ENCODE measurements at regions not wholly inside any gene's neighbourhood (a gene's known extent, or its start where the extent isn't known, plus 50 kb on each side); places are given as distances from the start of the nearest gene placed in this dataset.
A peak's percentile ranks its signal among the peaks of the same experiment; 100 is the strongest.

DNA sequence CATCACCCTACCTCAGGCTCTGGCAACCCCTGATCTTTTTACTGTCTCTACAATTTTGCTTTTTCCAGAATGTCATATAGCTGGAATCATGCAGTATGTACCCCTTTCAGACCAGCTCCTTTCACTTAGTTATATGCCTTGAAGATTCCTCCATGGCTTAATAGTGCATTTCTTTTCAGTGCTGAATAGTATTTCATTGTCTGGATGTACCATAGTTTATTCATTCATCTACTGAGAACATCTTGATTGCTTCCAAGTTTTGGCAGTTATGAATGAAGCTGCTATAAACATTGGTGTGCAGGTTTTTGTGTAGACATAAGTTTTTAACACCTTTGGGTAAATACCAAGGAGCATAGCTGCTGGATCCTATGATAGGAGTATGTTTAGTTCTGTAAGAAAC is 50.8 kb upstream of the ANP32A start:
- no peak overlapping the region for H3K4me3 ChIP-seq (ENCODE audit: low read length)
- H3K4me1 ChIP-seq (ENCODE audit: control insufficient read depth, insufficient read depth, low read length) = peaks cover 2% of the 10 kb centered on the region
- peaks cover 6% of the 10 kb centered on the region for H3K27me3 ChIP-seq (ENCODE audit: control insufficient read depth, insufficient read depth, low read length)
- no peaks in the 10 kb centered on the region for H3K36me3 ChIP-seq (ENCODE audit: control insufficient read depth, insufficient read depth, low read length)
- DNase-seq = no peak
- no peaks in the 10 kb centered on the region for H3K9me3 ChIP-seq (replicated peaks; ENCODE audit: control insufficient read depth, low read depth, low read length)
- H3K27ac ChIP-seq (ENCODE audit: low read length) = no peak overlapping the region

DNA sequence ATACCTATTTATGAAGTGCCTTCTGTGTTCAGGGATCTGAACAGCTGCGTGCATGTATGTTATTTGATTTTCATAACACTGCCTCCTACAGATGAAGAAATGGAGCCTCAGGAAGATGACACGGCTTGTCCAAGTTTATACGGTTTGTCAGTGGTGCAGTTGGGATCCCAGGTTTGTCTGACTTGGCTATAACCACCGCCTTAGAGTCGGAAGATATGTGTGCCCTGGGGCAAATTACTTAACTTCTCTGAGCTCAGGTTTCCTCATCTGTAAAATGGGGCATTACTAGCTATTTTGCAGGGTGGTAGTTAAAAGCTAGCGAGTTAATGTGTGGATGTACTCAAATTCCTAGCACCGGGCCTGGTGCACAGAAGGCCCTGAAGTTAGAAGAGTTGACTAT is 54.1 kb upstream of the ANP32A start:
- no peak for DNase-seq
- Histone ChIP-seq H3K36me3 (ENCODE audit: control insufficient read depth, insufficient read depth, low read length) (no peaks in the 10 kb centered on the region), H3K27me3 (ENCODE audit: control insufficient read depth, insufficient read depth, low read length) (peaks cover 6% of the 10 kb centered on the region), H3K9me3 (replicated peaks; ENCODE audit: control insufficient read depth, low read depth, low read length) (no peaks in the 10 kb centered on the region), H3K4me3 (ENCODE audit: low read length) (no peak overlapping the region), H3K27ac (ENCODE audit: low read length) (no peak overlapping the region), H3K4me1 (ENCODE audit: control insufficient read depth, insufficient read depth, low read length) (peaks cover 2% of the 10 kb centered on the region)
- 96% methylated on average over 5 of the region's 7 CpGs for WGBS (ENCODE audit: insufficient coverage)

DNA sequence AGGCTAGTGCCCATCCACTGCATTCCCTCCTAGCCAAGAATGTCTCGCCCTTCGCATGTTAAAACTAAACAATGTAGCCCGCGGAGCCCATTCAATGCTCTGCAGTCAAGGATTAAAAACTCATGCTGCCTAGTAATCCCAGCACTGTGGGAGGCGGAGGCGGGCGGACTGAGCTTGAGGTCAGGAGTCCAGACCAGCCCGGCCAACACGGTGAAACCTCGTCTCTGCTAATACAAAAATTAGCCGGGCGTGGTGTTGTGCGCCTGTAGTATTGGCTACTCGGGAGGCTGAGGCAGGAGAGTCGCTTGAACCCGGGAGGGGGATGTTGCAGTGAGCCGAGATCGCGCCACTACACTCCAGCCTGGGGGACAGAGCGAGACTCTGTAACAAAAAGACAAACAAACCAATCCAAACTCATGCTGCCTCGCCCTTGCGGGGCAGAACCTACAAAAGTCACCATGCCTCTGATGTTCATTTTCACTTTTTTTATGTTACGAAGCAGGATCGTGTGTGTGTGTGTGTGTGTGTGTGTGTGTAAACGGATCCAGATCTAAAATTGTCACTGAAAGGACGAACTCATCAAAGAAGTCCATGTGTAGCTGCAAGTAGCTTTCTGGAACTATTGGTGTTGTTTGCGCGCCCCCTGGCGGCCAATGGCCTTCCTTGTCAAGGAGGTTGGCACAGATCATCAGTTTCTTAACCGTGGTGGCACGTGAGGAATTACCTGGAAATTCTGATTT is 54.8 kb upstream of the SPESP1 start:
- Histone ChIP-seq H3K4me1 (ENCODE audit: control insufficient read depth, insufficient read depth, low read length) (peaks cover 2% of the 10 kb centered on the region), H3K27me3 (ENCODE audit: control insufficient read depth, insufficient read depth, low read length) (peaks cover 6% of the 10 kb centered on the region), H3K9me3 (replicated peaks; ENCODE audit: control insufficient read depth, low read depth, low read length) (no peaks in the 10 kb centered on the region), H3K4me3 (ENCODE audit: low read length) (peak overlapping the region; percentile 36), H3K27ac (ENCODE audit: low read length) (no peak overlapping the region), H3K36me3 (ENCODE audit: control insufficient read depth, insufficient read depth, low read length) (no peaks in the 10 kb centered on the region)
- peak; percentile 95 for DNase-seq
- under 1% methylated on average over 19 of the region's 31 CpGs for WGBS (ENCODE audit: insufficient coverage)

DNA sequence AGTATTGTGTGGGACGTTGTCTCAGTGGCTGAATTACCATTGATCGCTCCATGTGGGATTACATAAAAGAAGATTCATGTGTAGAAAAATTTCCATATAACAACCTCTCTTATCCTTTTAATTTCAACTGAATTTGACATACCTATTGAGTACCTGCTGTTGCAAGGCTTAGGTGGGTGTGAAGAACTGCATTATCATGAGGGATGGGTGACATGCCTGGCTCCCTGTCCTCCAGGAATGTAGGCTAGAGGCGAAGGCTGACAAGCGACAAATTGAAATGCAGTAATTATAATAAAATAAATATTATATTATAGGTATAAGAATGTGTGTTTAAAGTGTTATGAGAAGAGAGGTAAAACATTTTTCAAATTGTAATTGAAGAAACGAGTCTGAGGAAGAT is 52.7 kb upstream of the SPESP1 start:
- H3K27me3 ChIP-seq (ENCODE audit: control insufficient read depth, insufficient read depth, low read length) = peaks cover 6% of the 10 kb centered on the region
- no peak overlapping the region for H3K4me3 ChIP-seq (ENCODE audit: low read length)
- no peaks in the 10 kb centered on the region for H3K36me3 ChIP-seq (ENCODE audit: control insufficient read depth, insufficient read depth, low read length)

DNA sequence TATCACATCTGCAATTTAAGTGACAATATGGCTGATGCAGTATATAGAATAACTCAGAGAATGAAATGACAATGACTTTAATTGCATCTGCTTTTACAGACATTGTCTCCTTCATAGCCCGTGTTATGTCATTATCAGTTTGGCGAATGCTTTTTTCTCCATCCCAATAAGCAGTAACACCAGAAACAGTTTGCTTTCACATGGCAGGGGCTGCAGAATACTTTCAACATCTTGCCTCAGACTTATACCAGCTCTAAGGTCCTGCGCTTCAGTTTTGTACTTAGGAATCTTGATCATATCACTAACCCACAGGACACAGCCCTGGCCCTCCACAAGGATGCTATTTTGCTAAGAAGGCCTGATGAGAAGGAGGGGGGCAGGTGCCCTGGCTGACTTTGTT is 49.9 kb upstream of the SPESP1 start:
- H3K4me3 ChIP-seq (ENCODE audit: low read length) = no peak overlapping the region
- no peaks in the 10 kb centered on the region for H3K9me3 ChIP-seq (replicated peaks; ENCODE audit: control insufficient read depth, low read depth, low read length)
- WGBS (ENCODE audit: insufficient coverage) = 100% methylated on average over 2 of the region's 3 CpGs
- H3K36me3 ChIP-seq (ENCODE audit: control insufficient read depth, insufficient read depth, low read length) = no peaks in the 10 kb centered on the region
- peaks cover 4% of the 10 kb centered on the region for H3K4me1 ChIP-seq (ENCODE audit: control insufficient read depth, insufficient read depth, low read length)
- H3K27me3 ChIP-seq (ENCODE audit: control insufficient read depth, insufficient read depth, low read length) = no peaks in the 10 kb centered on the region
- no peak for DNase-seq
- no peak overlapping the region for H3K27ac ChIP-seq (ENCODE audit: low read length)

More for the DNA sequence above, 52.7 kb upstream of the SPESP1 start:
- WGBS (ENCODE audit: insufficient coverage) = 71% methylated on average over 1 of the region's 5 CpGs
- DNase-seq = no peak
- Histone ChIP-seq H3K27ac (ENCODE audit: low read length) (no peak overlapping the region), H3K4me1 (ENCODE audit: control insufficient read depth, insufficient read depth, low read length) (peaks cover 2% of the 10 kb centered on the region), H3K9me3 (replicated peaks; ENCODE audit: control insufficient read depth, low read depth, low read length) (no peaks in the 10 kb centered on the region)
